Activated CD8-positive, alpha-beta memory T cell treated with anti-CD3 and anti-CD28 coated beads, Interleukin-2, amount 10 ng/mL, durations not matched to agents 7 days and 5 days (primary cell): ENCODE measurements at regions not wholly inside any gene's neighbourhood (a gene's known extent, or its start where the extent isn't known, plus 50 kb on each side); places are given as distances from the start of the nearest gene placed in this dataset.
"Not testable (repeated sequence)": the region's sequence is repeated elsewhere in the genome, so short reads cannot be mapped to it uniquely, and the experiment has no call there.

Experiments used
- ATAC-seq: fragments of 150-1000 bp; cut with Tn5 transposase; one replicate; pipeline ENCODE4 v1.10.0; 2021; ENCODE audit warnings: moderate library complexity
- CTCF ChIA-PET: fragments of 350-600 bp; sonication (Branson Sonifier 250); formaldehyde crosslinking; loops from one replicate; lab custom pipeline; 2021; ENCODE audit warnings: antibody characterized with exemption; lab: Charles Lee
- DNase-seq: peaks from one replicate; pipeline ENCODE4 v3.0.0-alpha.2; 2020
- H3K27ac Mint-ChIP-seq: one replicate; pipeline ENCODE4 v1.8.0; 2021; ENCODE audit warnings: mild to moderate bottlenecking, mixed read lengths
- H3K27me3 Mint-ChIP-seq: one replicate; pipeline ENCODE4 v1.8.0; 2021; ENCODE audit warnings: mixed read lengths
- H3K36me3 Mint-ChIP-seq: one replicate; pipeline ENCODE4 v1.8.0; 2021; ENCODE audit warnings: mild to moderate bottlenecking, mixed read lengths
- H3K4me1 Mint-ChIP-seq: one replicate; pipeline ENCODE4 v1.8.0; 2021; ENCODE audit warnings: mixed read lengths
- H3K4me3 Mint-ChIP-seq: one replicate; pipeline ENCODE4 v1.8.0; 2021; ENCODE audit warnings: mild to moderate bottlenecking, moderate library complexity, mixed read lengths
- H3K9me3 Mint-ChIP-seq: one replicate; pipeline ENCODE4 v1.8.0; 2022; ENCODE audit warnings: low read depth, mixed read lengths

GRCh38 chr10:131549116-131549515 lies 237.6 kb upstream of the TCERG1L start:
- Mint-ChIP-seq H3K4me3 (no peak overlapping the region), H3K36me3 (no peaks in the 10 kb centered on the region), H3K27ac (no peak overlapping the region), H3K27me3 (no peaks in the 10 kb centered on the region), H3K9me3 (no peaks in the 10 kb centered on the region), H3K4me1 (no peaks in the 10 kb centered on the region)
- no peak for ATAC-seq
- CTCF ChIA-PET, result no interaction called here
- DNase-seq, result no peak

DNA sequence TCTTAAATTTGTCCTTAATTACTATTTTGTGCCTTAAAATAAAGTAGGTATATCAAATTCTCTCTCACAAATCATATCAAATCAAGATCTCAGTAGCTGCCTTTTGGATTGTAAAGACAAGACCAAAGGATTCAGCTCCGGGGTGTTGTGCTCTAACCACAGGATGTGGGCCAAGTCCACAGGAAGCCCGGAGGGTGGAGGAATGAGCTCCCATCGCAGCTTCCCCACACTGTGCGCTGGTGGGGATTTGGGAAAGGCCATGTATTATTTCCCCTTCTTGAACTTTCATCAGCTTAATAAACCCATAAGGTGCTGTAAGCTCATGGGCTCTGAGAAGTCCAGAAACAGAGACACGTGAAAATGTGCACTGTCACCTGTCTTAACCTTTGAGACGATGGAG lies 241.6 kb upstream of the TCERG1L start:
- Mint-ChIP-seq H3K4me1 (no peaks in the 10 kb centered on the region), H3K27me3 (no peaks in the 10 kb centered on the region), H3K36me3 (no peaks in the 10 kb centered on the region), H3K27ac (no peak overlapping the region), H3K9me3 (no peaks in the 10 kb centered on the region), H3K4me3 (no peak overlapping the region)
- ATAC-seq (no peak), DNase-seq (peak; percentile 34)
- CTCF ChIA-PET, result no interaction called here

GRCh38 chr10:131553581-131553980 lies 242.1 kb upstream of the TCERG1L start:
- Mint-ChIP-seq H3K9me3 (no peaks in the 10 kb centered on the region), H3K36me3 (no peaks in the 10 kb centered on the region), H3K4me3 (no peak overlapping the region), H3K27ac (no peak overlapping the region), H3K27me3 (no peaks in the 10 kb centered on the region), H3K4me1 (no peaks in the 10 kb centered on the region)
- ATAC-seq (no peak), DNase-seq (peak; percentile 9)
- CTCF ChIA-PET, result no interaction called here

- Mint-ChIP-seq H3K27me3 (no peaks in the 10 kb centered on the region), H3K9me3 (no peaks in the 10 kb centered on the region), H3K36me3 (no peaks in the 10 kb centered on the region), H3K4me1 (no peaks in the 10 kb centered on the region), H3K27ac (no peak overlapping the region), H3K4me3 (no peak overlapping the region)
- DNase-seq, result no peak
- CTCF ChIA-PET, result no interaction called here
- ATAC-seq, result no peak
Observed at GRCh38 chr10:131554821-131555220, 243.3 kb upstream of the TCERG1L start.

DNA sequence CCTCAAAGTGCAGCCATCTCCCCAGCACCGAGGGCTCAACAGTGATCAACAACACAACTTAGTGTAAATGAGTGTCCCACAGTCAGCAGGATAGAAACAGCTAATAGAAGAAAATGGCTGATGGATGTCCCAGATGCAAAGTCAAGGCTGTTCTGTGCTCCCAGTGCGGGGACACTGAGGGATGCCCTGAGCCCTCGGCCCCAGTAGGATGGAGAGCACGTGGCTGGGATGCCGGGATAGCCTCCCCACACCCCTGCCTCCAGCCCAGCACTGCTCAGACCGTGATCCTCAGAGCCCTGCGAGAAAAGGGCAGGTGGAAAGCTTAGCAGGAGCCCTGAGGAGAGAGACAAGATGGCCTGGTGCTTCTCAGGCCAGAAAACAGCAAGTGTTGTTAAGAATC lies 243.9 kb upstream of the TCERG1L start:
- Mint-ChIP-seq H3K27ac (no peak overlapping the region), H3K4me1 (no peaks in the 10 kb centered on the region), H3K9me3 (no peaks in the 10 kb centered on the region), H3K36me3 (no peaks in the 10 kb centered on the region), H3K27me3 (no peaks in the 10 kb centered on the region), H3K4me3 (no peak overlapping the region)
- ATAC-seq (no peak), DNase-seq (peak; percentile 8)
- CTCF ChIA-PET, result no interaction called here

DNA sequence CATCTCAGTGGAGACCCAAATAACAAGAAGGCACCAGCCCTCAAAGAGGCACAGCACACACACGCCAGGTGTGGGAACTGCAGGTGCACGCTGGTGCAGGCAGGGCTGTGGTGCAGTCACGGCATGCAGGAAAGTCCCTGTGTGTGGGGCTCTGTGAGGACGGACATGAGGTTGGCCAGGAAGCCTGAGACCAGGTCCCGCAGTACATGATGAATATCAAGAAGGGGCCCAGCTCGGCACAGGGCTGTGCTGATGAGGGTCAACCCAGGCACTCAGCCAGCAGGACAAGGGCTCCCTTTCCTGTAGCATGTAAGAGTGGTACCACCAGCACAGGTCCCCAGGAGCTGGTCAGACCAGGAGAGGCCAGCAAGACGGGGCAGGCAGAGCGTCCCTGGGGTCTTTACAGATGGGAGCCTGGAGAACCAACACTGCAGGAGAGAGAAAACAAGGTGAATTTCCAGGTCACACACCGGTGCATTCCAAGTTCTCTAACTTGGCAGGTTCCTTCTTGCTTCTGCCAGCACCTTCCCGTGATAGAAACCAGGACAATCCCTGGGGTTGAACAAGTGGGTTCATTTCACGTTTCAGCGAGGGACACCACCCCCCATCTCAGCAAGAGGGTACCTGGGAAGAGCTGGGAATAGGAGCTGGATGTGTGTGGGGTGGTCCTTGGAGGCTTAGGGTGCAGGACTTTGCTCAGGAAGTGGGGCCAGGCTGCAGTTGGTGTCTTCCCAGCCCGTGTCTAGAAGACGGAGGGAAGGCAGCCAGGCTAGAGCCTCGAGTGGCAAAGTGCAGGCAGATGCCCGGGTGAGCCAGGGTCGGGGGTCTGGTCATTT lies 244.8 kb upstream of the TCERG1L start:
- CTCF ChIA-PET, result no interaction called here
- H3K27me3 Mint-ChIP-seq, result no peaks in the 10 kb centered on the region
- ATAC-seq, result no peak

DNA sequence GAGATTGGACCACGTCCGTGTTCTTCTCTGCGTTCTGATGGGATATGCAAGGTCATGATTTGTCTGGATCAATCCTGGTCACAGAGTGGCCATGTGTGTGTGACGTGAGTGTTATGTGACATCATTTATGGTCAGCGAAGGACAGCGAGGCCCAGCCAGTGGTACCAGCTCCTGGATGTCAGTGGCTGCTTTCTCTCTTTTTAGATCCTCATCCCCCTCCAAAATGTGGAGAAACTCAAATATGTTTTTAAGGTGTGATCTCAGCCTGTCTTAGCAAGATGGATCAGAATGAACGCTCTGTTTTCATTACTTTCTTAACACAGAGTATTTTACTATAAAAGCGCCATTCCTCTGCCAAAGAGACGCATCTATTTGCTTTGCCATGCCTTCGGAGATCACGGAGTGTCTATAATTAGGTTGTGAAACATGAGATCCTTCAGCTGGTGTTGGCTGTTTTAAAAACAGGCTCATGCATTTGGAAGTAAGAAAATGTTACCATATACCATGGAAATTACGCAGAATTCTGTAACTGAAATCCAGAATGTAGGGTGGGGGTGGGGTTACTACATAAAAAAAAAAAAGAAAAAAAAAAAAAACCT lies 245.5 kb upstream of the TCERG1L start:
- H3K27ac Mint-ChIP-seq, result no peak overlapping the region
- H3K36me3 Mint-ChIP-seq, result no peaks in the 10 kb centered on the region
- no peak overlapping the region for H3K4me3 Mint-ChIP-seq
- no peaks in the 10 kb centered on the region for H3K27me3 Mint-ChIP-seq
- ATAC-seq (no peak), DNase-seq (no peak)
- CTCF ChIA-PET, result no interaction called here
- no peaks in the 10 kb centered on the region for H3K4me1 Mint-ChIP-seq
- no peaks in the 10 kb centered on the region for H3K9me3 Mint-ChIP-seq

More for the DNA sequence above, 244.8 kb upstream of the TCERG1L start:
- peak; percentile 35 for DNase-seq
- Mint-ChIP-seq H3K9me3 (no peaks in the 10 kb centered on the region), H3K4me1 (no peaks in the 10 kb centered on the region), H3K27ac (no peak overlapping the region), H3K36me3 (no peaks in the 10 kb centered on the region), H3K4me3 (no peak overlapping the region)

- H3K36me3 Mint-ChIP-seq, H3K27ac Mint-ChIP-seq, ATAC-seq, H3K9me3 Mint-ChIP-seq, CTCF ChIA-PET, H3K27me3 Mint-ChIP-seq, H3K4me1 Mint-ChIP-seq, H3K4me3 Mint-ChIP-seq: not testable (repeated sequence)
- DNase-seq, result peak; percentile 7
Observed at GRCh38 chr10:131557956-131558355, 246.4 kb upstream of the TCERG1L start.

DNA sequence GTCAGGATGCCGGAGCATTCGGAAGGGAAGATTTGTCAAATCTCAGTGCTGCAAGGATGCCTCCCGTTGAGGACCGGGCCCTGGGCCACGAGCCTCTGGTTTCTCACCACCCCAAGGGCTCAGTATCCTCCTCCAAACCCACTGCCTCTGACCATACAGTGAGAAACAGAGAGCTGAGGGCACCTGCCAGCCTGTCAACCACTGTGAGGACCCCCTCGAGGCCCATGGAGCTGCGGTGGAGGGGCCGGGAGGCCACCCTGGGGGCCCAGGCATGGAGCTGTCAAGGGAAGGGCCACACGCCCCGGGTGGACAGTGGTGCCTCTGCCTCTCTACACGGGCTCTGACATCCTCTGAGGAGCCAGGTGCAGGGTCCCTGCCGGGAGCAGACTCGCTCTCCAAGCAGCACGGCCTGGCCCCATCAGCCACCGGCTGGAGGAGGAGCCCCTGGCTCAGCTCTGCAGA lies 248.0 kb upstream of the TCERG1L start:
- H3K4me3 Mint-ChIP-seq, result no peak overlapping the region
- H3K4me1 Mint-ChIP-seq, result no peaks in the 10 kb centered on the region
- H3K27me3 Mint-ChIP-seq, result no peaks in the 10 kb centered on the region
- DNase-seq (peak; percentile 25), ATAC-seq (no peak)
- no peaks in the 10 kb centered on the region for H3K36me3 Mint-ChIP-seq
- peaks cover 3% of the 10 kb centered on the region for H3K9me3 Mint-ChIP-seq
- no peak overlapping the region for H3K27ac Mint-ChIP-seq
- CTCF ChIA-PET, result no interaction called here

DNA sequence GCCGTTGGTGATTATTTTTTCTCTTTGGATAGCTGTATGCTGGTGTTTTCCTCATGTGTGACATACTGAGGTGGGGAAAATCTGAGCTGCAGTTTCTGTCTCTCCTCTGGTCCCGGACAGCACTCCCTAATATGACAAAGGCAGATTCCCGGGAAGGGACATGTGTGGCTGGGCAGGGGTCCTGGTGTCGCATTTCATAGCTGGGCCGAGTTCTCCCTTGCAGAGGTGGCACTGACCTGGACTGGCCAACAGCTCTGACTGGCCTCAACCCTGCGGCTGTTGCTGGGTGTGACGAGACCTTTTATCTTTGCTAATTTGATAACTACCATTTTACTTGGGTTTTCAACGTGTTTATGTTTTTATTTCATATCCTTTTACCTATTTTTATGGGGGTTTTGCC lies 248.6 kb upstream of the TCERG1L start:
- CTCF ChIA-PET, result no interaction called here
- Mint-ChIP-seq H3K4me1 (no peaks in the 10 kb centered on the region), H3K36me3 (no peaks in the 10 kb centered on the region), H3K9me3 (peaks cover 8% of the 10 kb centered on the region), H3K27me3 (no peaks in the 10 kb centered on the region), H3K27ac (no peak overlapping the region), H3K4me3 (no peak overlapping the region)
- DNase-seq (no peak), ATAC-seq (no peak)

GRCh38 chr10:131560706-131561355 lies 249.3 kb upstream of the TCERG1L start:
- Mint-ChIP-seq H3K27ac (no peak overlapping the region), H3K27me3 (no peaks in the 10 kb centered on the region), H3K36me3 (no peaks in the 10 kb centered on the region), H3K4me3 (no peak overlapping the region), H3K9me3 (peaks cover 8% of the 10 kb centered on the region), H3K4me1 (no peaks in the 10 kb centered on the region)
- DNase-seq (peak; percentile 0), ATAC-seq (no peak)
- CTCF ChIA-PET, result no interaction called here

DNA sequence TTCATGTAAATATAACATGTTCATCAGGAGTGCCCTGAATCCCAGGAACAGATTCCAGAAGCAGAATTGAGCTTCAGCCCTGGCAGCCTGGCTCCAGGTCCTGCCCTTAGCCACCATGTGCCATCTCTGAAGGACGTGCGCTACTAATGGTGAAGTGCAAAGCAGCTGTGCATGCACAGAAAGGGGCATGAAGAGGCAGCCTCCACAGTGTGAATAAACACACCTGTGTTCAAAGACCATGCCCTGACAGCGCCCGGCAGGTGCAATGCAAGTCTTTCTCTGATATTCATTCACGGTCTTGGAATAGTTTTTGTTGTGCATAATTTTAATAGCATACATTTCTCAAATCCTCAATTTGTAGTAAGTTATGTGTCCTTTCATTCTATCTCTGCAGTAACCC lies 250.4 kb upstream of the TCERG1L start:
- Mint-ChIP-seq H3K4me3 (no peak overlapping the region), H3K27me3 (no peaks in the 10 kb centered on the region), H3K9me3 (peaks cover 8% of the 10 kb centered on the region), H3K36me3 (no peaks in the 10 kb centered on the region), H3K4me1 (no peaks in the 10 kb centered on the region), H3K27ac (no peak overlapping the region)
- CTCF ChIA-PET, result no interaction called here
- ATAC-seq, result no peak
- DNase-seq, result peak; percentile 15

DNA sequence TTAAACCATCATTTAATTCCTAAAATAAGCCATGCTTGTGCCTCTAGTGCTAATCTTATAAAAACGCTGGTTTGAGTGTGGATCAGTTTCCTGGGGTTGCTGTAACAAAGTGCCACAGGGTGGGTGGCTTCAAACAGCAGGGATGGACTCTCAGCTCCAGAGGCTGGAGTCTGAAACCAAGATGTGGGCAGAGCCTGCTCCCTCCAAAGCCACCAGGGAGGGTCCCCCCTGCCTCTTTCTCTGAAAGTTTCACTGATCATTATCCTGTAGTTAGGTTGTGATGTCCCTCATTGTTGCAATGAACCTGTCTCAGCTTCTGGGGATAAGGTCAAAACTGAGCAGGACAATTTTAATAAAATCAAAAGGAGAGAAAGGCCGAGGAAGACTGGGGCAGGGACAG lies 251.9 kb upstream of the TCERG1L start:
- Mint-ChIP-seq H3K36me3 (no peaks in the 10 kb centered on the region), H3K4me3 (no peak overlapping the region), H3K27ac (no peak overlapping the region), H3K9me3 (peaks cover 8% of the 10 kb centered on the region), H3K4me1 (no peaks in the 10 kb centered on the region), H3K27me3 (no peaks in the 10 kb centered on the region)
- no peak for ATAC-seq
- DNase-seq, result peak; percentile 14
- CTCF ChIA-PET, result no interaction called here
